ENCODE measurements at regions not wholly inside any gene's neighbourhood (a gene's known extent, or its start where the extent isn't known, plus 50 kb on each side); places are given as distances from the start of the nearest gene placed in this dataset.

DNA sequence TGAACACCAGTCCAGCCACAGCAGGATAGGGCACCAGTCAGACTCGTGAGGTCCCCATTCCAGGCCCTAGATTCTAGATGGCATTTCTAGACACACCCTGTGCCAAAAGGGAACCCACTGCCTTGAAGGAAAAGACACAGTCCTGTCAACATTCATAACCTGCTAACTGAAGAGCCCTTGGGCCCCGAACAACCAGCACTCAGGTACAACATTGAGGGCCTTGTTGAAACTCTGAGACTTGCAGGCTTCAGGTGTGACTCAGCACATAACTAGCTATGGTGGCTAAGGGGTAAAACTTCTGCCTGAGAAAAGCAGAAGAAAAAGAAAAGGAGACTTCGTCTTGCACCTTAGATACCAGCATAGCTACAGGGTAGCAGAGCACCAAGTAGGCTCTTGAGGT is 252.9 kb upstream of the GRID2 start:
- TF ChIP-seq, protein P1, sequence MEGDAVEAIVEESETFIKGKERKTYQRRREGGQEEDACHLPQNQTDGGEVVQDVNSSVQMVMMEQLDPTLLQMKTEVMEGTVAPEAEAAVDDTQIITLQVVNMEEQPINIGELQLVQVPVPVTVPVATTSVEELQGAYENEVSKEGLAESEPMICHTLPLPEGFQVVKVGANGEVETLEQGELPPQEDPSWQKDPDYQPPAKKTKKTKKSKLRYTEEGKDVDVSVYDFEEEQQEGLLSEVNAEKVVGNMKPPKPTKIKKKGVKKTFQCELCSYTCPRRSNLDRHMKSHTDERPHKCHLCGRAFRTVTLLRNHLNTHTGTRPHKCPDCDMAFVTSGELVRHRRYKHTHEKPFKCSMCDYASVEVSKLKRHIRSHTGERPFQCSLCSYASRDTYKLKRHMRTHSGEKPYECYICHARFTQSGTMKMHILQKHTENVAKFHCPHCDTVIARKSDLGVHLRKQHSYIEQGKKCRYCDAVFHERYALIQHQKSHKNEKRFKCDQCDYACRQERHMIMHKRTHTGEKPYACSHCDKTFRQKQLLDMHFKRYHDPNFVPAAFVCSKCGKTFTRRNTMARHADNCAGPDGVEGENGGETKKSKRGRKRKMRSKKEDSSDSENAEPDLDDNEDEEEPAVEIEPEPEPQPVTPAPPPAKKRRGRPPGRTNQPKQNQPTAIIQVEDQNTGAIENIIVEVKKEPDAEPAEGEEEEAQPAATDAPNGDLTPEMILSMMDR (optimal IDR thresholded peaks at IDR 0.05 in 1 of 3, IDR thresholded peaks at IDR 0.05 in 1 of 3, conservative IDR thresholded peaks at IDR 0.05 in 1 of 3; ENCODE audit: extremely low read depth in 1 of 3, insufficient read depth in 2 of 3, low read length in 3 of 3) = no peak
- TF ChIP-seq EZH2 (IDR thresholded peaks at IDR 0.05; ENCODE audit: low read length) = no peak
- Histone ChIP-seq H3K79me2 (ENCODE audit: control insufficient read depth, insufficient read depth, low read length) (no peaks in the 10 kb centered on the region), H3K9me3 (ENCODE audit: control insufficient read depth, low read depth, low read length) (no peaks in the 10 kb centered on the region), H4K20me1 (ENCODE audit: control insufficient read depth, extremely low read depth, insufficient read depth, low read length) (no peaks in the 10 kb centered on the region), H3K4me1 (ENCODE audit: control insufficient read depth, extremely low read depth, insufficient read depth, low read length) (no peaks in the 10 kb centered on the region), H3K27ac (ENCODE audit: control insufficient read depth, insufficient read depth, low read length) (no peak overlapping the region), H3K9me1 (ENCODE audit: control insufficient read depth, extremely low read depth, insufficient read depth, low read length) (no peaks in the 10 kb centered on the region), H3K36me3 (ENCODE audit: control insufficient read depth in 2 of 2, extremely low read depth in 1 of 2, insufficient read depth in 2 of 2, low read length in 2 of 2) (no peaks in the 10 kb centered on the region), H3K27me3 (ENCODE audit: control insufficient read depth, extremely low read depth, insufficient read depth, low read length) (no peaks in the 10 kb centered on the region), H3K4me3 (ENCODE audit: control insufficient read depth in 2 of 3, extremely low read depth in 1 of 3, insufficient read depth in 2 of 3, low read depth in 1 of 3, low read length in 3 of 3) (no peak overlapping the region), H3K9ac (ENCODE audit: control insufficient read depth, extremely low read depth, insufficient read depth, low read length) (no peak overlapping the region), H3K4me2 (ENCODE audit: control insufficient read depth, extremely low read depth, insufficient read depth, low read depth, low read length) (no peak overlapping the region), H2AFZ (ENCODE audit: control insufficient read depth, low read length) (no peak overlapping the region)
- dilution Hi-C loops (cut with MboI; ENCODE audit: extremely low pct_ligation_motif_present, low sequenced_read_pairs) = no loop called here
- DNase-seq (ENCODE audit: low read depth, low spot score) = no peak
- FAIRE-seq = no peak

DNA sequence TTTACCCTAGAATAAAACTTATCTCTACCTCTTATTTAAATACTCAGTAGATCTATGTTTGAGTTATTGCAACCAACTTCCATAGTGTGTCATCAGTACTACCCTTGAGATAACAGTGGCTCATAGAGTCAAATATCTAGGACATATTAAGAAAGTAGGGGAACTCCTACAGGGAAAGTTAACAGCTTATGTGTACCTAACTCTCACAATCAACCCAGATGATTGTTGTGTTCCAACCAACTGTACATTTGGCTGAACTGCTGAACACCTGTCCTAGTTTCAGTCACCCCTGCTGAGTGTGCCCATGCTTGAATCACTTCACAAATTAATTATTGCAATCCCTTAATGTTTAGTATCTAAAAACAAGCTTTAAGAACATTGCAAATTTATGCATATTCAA is 244.2 kb upstream of the GRID2 start:
- Histone ChIP-seq H3K4me1 (ENCODE audit: control insufficient read depth, extremely low read depth, insufficient read depth, low read length) (no peaks in the 10 kb centered on the region), H3K9me1 (ENCODE audit: control insufficient read depth, extremely low read depth, insufficient read depth, low read length) (no peaks in the 10 kb centered on the region), H3K9ac (ENCODE audit: control insufficient read depth, extremely low read depth, insufficient read depth, low read length) (no peak overlapping the region), H2AFZ (ENCODE audit: control insufficient read depth, low read length) (no peak overlapping the region), H3K27me3 (ENCODE audit: control insufficient read depth, extremely low read depth, insufficient read depth, low read length) (no peaks in the 10 kb centered on the region), H3K36me3 (ENCODE audit: control insufficient read depth in 2 of 2, extremely low read depth in 1 of 2, insufficient read depth in 2 of 2, low read length in 2 of 2) (no peaks in the 10 kb centered on the region), H3K27ac (ENCODE audit: control insufficient read depth, insufficient read depth, low read length) (no peak overlapping the region), H3K9me3 (ENCODE audit: control insufficient read depth, low read depth, low read length) (no peaks in the 10 kb centered on the region), H3K4me3 (ENCODE audit: control insufficient read depth in 2 of 3, extremely low read depth in 1 of 3, insufficient read depth in 2 of 3, low read depth in 1 of 3, low read length in 3 of 3) (no peak overlapping the region), H4K20me1 (ENCODE audit: control insufficient read depth, extremely low read depth, insufficient read depth, low read length) (no peaks in the 10 kb centered on the region), H3K4me2 (ENCODE audit: control insufficient read depth, extremely low read depth, insufficient read depth, low read depth, low read length) (no peak overlapping the region), H3K79me2 (ENCODE audit: control insufficient read depth, insufficient read depth, low read length) (no peaks in the 10 kb centered on the region)
- dilution Hi-C loops (cut with MboI; ENCODE audit: extremely low pct_ligation_motif_present, low sequenced_read_pairs) = no loop called here
- TF ChIP-seq EZH2 (IDR thresholded peaks at IDR 0.05; ENCODE audit: low read length) = no peak
- TF ChIP-seq, protein P1 (optimal IDR thresholded peaks at IDR 0.05 in 1 of 3, IDR thresholded peaks at IDR 0.05 in 1 of 3, conservative IDR thresholded peaks at IDR 0.05 in 1 of 3; ENCODE audit: extremely low read depth in 1 of 3, insufficient read depth in 2 of 3, low read length in 3 of 3) = no peak
- no peak for DNase-seq (ENCODE audit: low read depth, low spot score)
- FAIRE-seq = no peak
